ENCODE measurements at regions not wholly inside any gene's neighbourhood (a gene's known extent, or its start where the extent isn't known, plus 50 kb on each side); places are given as distances from the start of the nearest gene placed in this dataset.

GRCh38 chr18:37902344-37902743 is 336.7 kb upstream of the CELF4 start:
- no peak for TF ChIP-seq POLR2A (IDR thresholded peaks at IDR 0.05)
- no peak for TF ChIP-seq POLR2AphosphoS5 (IDR thresholded peaks at IDR 0.05)
